CD4-positive, CD25-positive, alpha-beta regulatory T cell (primary cell): ENCODE measurements at regions not wholly inside any gene's neighbourhood (a gene's known extent, or its start where the extent isn't known, plus 50 kb on each side); places are given as distances from the start of the nearest gene placed in this dataset.

Experiments used
- ATAC-seq, 2 donors: fragments of 150-1000 bp; cut with Tn5 transposase; one replicate each; pipeline ENCODE4 v1.10.0; 2021; ENCODE audit warnings: low read depth in 2 of 2, moderate number of reproducible peaks in 2 of 2, moderate library complexity in 1 of 2
- DNase-seq, 3 donors: peaks; one replicate each; pipeline versions ENCODE4 v3.0.0 to v3.0.0-alpha.2; 2012 to 2022; ENCODE audit warnings: mixed read lengths in 1 of 3
- H3K27ac ChIP-seq: one replicate; pipeline ENCODE4 v1.7.0; 2013; ENCODE audit warnings: mild to moderate bottlenecking, low read length; ENCODE audit not compliant: insufficient read depth, poor library complexity, severe bottlenecking
- H3K27me3 ChIP-seq: one replicate; pipeline ENCODE4 v1.7.0; 2013; ENCODE audit warnings: low read length; ENCODE audit not compliant: control insufficient read depth, insufficient read depth
- H3K36me3 ChIP-seq: one replicate; pipeline ENCODE4 v1.7.0; 2013; ENCODE audit warnings: mild to moderate bottlenecking, low read length, moderate library complexity; ENCODE audit not compliant: control insufficient read depth, insufficient read depth
- H3K4me1 ChIP-seq: 2 replicates; pipeline ENCODE4 v1.7.0; 2013; ENCODE audit warnings: mild to moderate bottlenecking, low read length; ENCODE audit not compliant: insufficient read depth, control insufficient read depth, poor library complexity, severe bottlenecking
- H3K4me3 ChIP-seq: one replicate; pipeline ENCODE4 v1.7.0; 2013; ENCODE audit warnings: low read depth, mild to moderate bottlenecking, low read length, moderate library complexity
- H3K9me3 ChIP-seq, 2 experiments: 1 replicate in 1 of 2; 2 replicates in 1 of 2; pipeline ENCODE4 v1.7.0; 2013; ENCODE audit warnings: low read length in 2 of 2, mild to moderate bottlenecking in 1 of 2, moderate library complexity in 1 of 2; ENCODE audit not compliant: control insufficient read depth in 2 of 2
- H3K27ac Mint-ChIP-seq, 3 donors: one replicate each; pipeline ENCODE4 v1.8.0; 2020 to 2022; ENCODE audit warnings: mild to moderate bottlenecking in 3 of 3, mixed read lengths in 3 of 3, moderate library complexity in 2 of 3
- H3K27me3 Mint-ChIP-seq: one replicate; pipeline ENCODE4 v1.8.0; 2022; ENCODE audit warnings: mild to moderate bottlenecking, mixed read lengths
- H3K36me3 Mint-ChIP-seq: one replicate; pipeline ENCODE4 v1.8.0; 2020; ENCODE audit warnings: mixed read lengths
- H3K4me1 Mint-ChIP-seq, 4 donors: one replicate each; pipeline ENCODE4 v1.8.0; 2020 to 2022; ENCODE audit warnings: mixed read lengths in 4 of 4, mild to moderate bottlenecking in 1 of 4
- H3K4me3 Mint-ChIP-seq, 4 donors: one replicate each; pipeline ENCODE4 v1.8.0; 2020 to 2022; ENCODE audit warnings: mild to moderate bottlenecking in 4 of 4, mixed read lengths in 4 of 4, moderate library complexity in 3 of 4
- H3K9me3 Mint-ChIP-seq, 7 donors: one replicate each; pipeline ENCODE4 v1.8.0; 2020 to 2022; ENCODE audit warnings: mixed read lengths in 7 of 7, mild to moderate bottlenecking in 3 of 7, moderate library complexity in 2 of 7

- ATAC-seq (no peak), DNase-seq (no peak)
- H3K9me3 ChIP-seq, result no peaks in the 10 kb centered on the region
- Mint-ChIP-seq H3K9me3 (peaks cover 0 to 2% (median 0%) of the 10 kb centered on the region in 7 donors), H3K27me3 (peaks cover 17% of the 10 kb centered on the region), H3K27ac (no peak overlapping the region), H3K4me1 (no peaks in the 10 kb centered on the region), H3K4me3 (no peak overlapping the region), H3K36me3 (no peaks in the 10 kb centered on the region)
- peaks cover 3% of the 10 kb centered on the region for H3K27me3 ChIP-seq
- no peak overlapping the region for H3K27ac ChIP-seq
- no peak overlapping the region for H3K4me3 ChIP-seq
- H3K36me3 ChIP-seq, result no peaks in the 10 kb centered on the region
- H3K4me1 ChIP-seq, result no peaks in the 10 kb centered on the region
These were observed 348.2 kb upstream of the DUSP10 start for GRCh38 chr1:222090103-222090502.

- Histone ChIP-seq H3K36me3 (no peaks in the 10 kb centered on the region), H3K4me3 (no peak overlapping the region), H3K4me1 (no peaks in the 10 kb centered on the region), H3K27ac (no peak overlapping the region), H3K9me3 (no peaks in the 10 kb centered on the region), H3K27me3 (peaks cover 3% of the 10 kb centered on the region)
- Mint-ChIP-seq H3K36me3 (no peaks in the 10 kb centered on the region), H3K27me3 (peaks cover 18% of the 10 kb centered on the region), H3K9me3 (peaks cover 0 to 4% (median 0%) of the 10 kb centered on the region in 7 donors), H3K4me1 (no peaks in the 10 kb centered on the region), H3K27ac (no peak overlapping the region), H3K4me3 (no peak overlapping the region)
- DNase-seq (no peak), ATAC-seq (no peak)
These were observed 345.5 kb upstream of the DUSP10 start for GRCh38 chr1:222087221-222087920.

DNA sequence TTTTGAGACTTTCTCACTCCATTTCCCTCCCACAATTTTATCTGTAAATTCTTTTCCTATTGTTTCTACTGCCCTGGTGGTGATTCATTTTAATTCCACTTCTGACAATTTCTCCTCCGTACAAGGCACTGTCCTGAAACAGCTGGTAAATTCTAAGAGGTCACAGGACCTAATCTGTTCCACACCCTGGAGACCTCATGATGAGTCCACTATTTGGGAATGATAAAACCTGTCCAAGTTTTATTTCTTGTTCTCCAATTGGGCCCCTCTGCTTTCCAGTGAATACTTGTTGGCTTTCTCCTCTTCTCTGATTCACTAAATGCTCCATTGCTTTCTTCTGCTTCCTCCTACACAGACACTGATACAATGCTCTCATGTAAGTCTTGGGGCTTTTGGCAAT, 343.1 kb upstream of the DUSP10 start:
- H3K36me3 ChIP-seq, result no peaks in the 10 kb centered on the region
- ATAC-seq, result no peak
- peaks cover 3% of the 10 kb centered on the region for H3K27me3 ChIP-seq
- no peaks in the 10 kb centered on the region for H3K9me3 ChIP-seq
- no peaks in the 10 kb centered on the region for H3K4me1 Mint-ChIP-seq
- H3K4me3 ChIP-seq, result no peak overlapping the region
- peaks cover 0 to 4% (median 0%) of the 10 kb centered on the region in 7 donors for H3K9me3 Mint-ChIP-seq
- DNase-seq, result no peak
- H3K4me1 ChIP-seq, result no peaks in the 10 kb centered on the region
- H3K36me3 Mint-ChIP-seq, result no peaks in the 10 kb centered on the region
- no peak overlapping the region for H3K27ac ChIP-seq
- peaks cover 14% of the 10 kb centered on the region for H3K27me3 Mint-ChIP-seq
- no peak overlapping the region for H3K4me3 Mint-ChIP-seq
- no peak overlapping the region for H3K27ac Mint-ChIP-seq

GRCh38 chr1:222084048-222084447, 342.2 kb upstream of the DUSP10 start:
- Mint-ChIP-seq H3K36me3 (no peaks in the 10 kb centered on the region), H3K27me3 (peaks cover 14% of the 10 kb centered on the region), H3K27ac (no peak overlapping the region)

DNA sequence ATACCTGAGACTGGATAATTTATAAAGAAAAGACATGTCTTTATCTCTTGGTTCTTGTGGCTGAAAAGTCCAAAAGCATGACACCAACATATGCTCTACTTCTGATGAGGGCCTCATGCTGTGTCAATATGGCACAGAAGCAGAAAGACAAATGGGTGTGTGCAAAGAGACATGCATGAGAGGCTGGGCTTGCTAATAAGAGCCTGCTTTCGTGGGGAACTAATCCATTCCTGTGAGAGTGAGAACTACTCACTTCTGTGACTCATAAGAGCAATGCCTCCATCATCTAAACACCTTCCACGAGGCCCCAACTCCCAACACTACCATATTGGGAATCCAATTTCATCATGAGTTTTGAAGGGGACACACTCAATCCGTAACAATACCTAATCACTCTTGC, 340.0 kb upstream of the DUSP10 start:
- no peaks in the 10 kb centered on the region for H3K4me1 Mint-ChIP-seq
- Histone ChIP-seq H3K27ac (no peak overlapping the region), H3K4me3 (no peak overlapping the region), H3K9me3 (no peaks in the 10 kb centered on the region), H3K4me1 (no peaks in the 10 kb centered on the region), H3K27me3 (peaks cover 2% of the 10 kb centered on the region), H3K36me3 (no peaks in the 10 kb centered on the region)
- H3K9me3 Mint-ChIP-seq, result peaks cover 0 to 4% (median 0%) of the 10 kb centered on the region in 7 donors
- H3K36me3 Mint-ChIP-seq, result no peaks in the 10 kb centered on the region
- DNase-seq, result no peak
- H3K4me3 Mint-ChIP-seq, result no peak overlapping the region
- peaks cover 18% of the 10 kb centered on the region for H3K27me3 Mint-ChIP-seq
- H3K27ac Mint-ChIP-seq, result no peak overlapping the region
- ATAC-seq, result no peak

More at GRCh38 chr1:222084048-222084447, 342.2 kb upstream of the DUSP10 start:
- no peaks in the 10 kb centered on the region for H3K9me3 ChIP-seq
- no peaks in the 10 kb centered on the region for H3K4me1 Mint-ChIP-seq
- H3K27me3 ChIP-seq, result peaks cover 3% of the 10 kb centered on the region
- no peak overlapping the region for H3K4me3 ChIP-seq
- no peaks in the 10 kb centered on the region for H3K4me1 ChIP-seq
- no peaks in the 10 kb centered on the region for H3K36me3 ChIP-seq
- H3K4me3 Mint-ChIP-seq, result no peak overlapping the region
- no peak for DNase-seq
- no peak for ATAC-seq
- peaks cover 0 to 4% (median 0%) of the 10 kb centered on the region in 7 donors for H3K9me3 Mint-ChIP-seq
- no peak overlapping the region for H3K27ac ChIP-seq

DNA sequence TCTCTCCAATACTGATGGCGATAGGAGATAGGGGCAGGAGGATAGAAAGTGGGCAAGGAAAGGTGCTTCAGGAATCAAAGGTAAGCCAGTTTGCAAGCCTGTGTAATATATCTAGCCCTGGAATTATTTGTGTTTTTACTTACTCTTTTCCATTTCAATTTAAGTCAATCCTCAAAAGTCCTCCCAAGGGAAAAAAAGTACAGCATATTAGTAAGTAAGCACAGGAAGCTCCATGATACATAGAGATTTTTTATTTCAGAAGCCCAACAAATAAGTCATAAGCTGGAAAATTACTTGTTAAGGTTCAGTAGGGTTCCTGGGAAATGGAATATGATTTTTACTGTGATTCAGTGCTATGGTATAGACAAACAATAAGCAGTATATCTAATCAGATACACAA, 337.7 kb upstream of the DUSP10 start:
- no peak overlapping the region for H3K4me3 Mint-ChIP-seq
- H3K27me3 Mint-ChIP-seq, result peaks cover 4% of the 10 kb centered on the region
- Histone ChIP-seq H3K9me3 (no peaks in the 10 kb centered on the region), H3K36me3 (no peaks in the 10 kb centered on the region), H3K27ac (no peak overlapping the region), H3K4me3 (no peak overlapping the region), H3K27me3 (no peaks in the 10 kb centered on the region), H3K4me1 (no peaks in the 10 kb centered on the region)
- peaks cover 0 to 3% (median 0%) of the 10 kb centered on the region in 7 donors for H3K9me3 Mint-ChIP-seq
- ATAC-seq (no peak), DNase-seq (no peak)
- no peaks in the 10 kb centered on the region for H3K4me1 Mint-ChIP-seq
- H3K27ac Mint-ChIP-seq, result no peak overlapping the region
- no peaks in the 10 kb centered on the region for H3K36me3 Mint-ChIP-seq

DNA sequence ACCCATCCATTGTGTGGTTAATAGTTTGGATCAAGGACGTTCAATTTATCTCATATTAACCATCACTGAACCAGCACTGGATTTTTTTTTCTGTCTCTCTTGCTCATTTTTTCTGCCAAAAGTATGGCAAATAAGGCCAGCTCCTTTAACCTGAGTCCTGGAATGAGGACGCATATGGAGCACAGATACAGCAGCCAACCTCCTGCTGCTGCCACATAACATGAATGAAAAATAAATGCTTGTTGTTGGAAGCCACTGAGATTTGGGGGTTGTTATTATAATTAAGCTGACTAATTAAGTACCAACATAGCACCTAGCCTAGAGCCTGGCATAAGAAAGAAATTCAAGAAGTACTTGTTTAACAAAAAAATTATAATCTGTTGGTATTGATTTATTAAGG, 335.3 kb upstream of the DUSP10 start:
- H3K4me3 ChIP-seq, result no peak overlapping the region
- H3K36me3 ChIP-seq, result no peaks in the 10 kb centered on the region
- no peaks in the 10 kb centered on the region for H3K27me3 ChIP-seq
- Mint-ChIP-seq H3K27me3 (peaks cover 4% of the 10 kb centered on the region), H3K4me1 (no peaks in the 10 kb centered on the region), H3K4me3 (no peak overlapping the region), H3K36me3 (no peaks in the 10 kb centered on the region), H3K9me3 (peaks cover 0 to 2% (median 0%) of the 10 kb centered on the region in 7 donors), H3K27ac (no peak overlapping the region)
- no peak overlapping the region for H3K27ac ChIP-seq
- H3K9me3 ChIP-seq, result no peaks in the 10 kb centered on the region
- DNase-seq (no peak), ATAC-seq (no peak)
- no peaks in the 10 kb centered on the region for H3K4me1 ChIP-seq

DNA sequence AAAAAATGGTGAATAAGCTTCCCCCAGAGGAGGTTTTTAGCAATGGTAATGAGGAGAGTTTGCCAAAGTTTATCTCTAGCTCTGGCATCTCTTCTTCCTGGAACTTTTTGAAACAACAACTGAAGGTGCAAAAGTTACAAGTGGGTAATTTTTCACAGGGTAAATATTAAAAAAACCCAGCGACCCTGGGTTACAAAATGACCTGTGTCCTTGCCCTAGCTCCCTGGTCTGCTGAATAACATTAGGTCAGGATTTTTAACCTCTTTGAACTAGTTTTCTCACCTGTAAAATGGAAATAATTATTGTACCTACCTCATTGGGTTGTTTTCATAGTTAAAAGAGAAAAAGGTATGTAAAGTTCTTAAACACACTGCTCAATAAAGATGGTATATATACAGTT, 332.4 kb upstream of the DUSP10 start:
- no peak for ATAC-seq
- Mint-ChIP-seq H3K9me3 (peaks cover 0 to 1% (median 0%) of the 10 kb centered on the region in 7 donors), H3K27ac (no peak overlapping the region), H3K4me3 (no peak overlapping the region), H3K4me1 (no peaks in the 10 kb centered on the region), H3K27me3 (peaks cover 4% of the 10 kb centered on the region), H3K36me3 (no peaks in the 10 kb centered on the region)
- Histone ChIP-seq H3K27me3 (no peaks in the 10 kb centered on the region), H3K9me3 (no peaks in the 10 kb centered on the region), H3K4me1 (no peaks in the 10 kb centered on the region), H3K27ac (no peak overlapping the region), H3K36me3 (no peaks in the 10 kb centered on the region), H3K4me3 (no peak overlapping the region)
- no peak for DNase-seq
